Mesenchymal stem cell (in vitro differentiated cells and primary cell): ENCODE measurements at regions not wholly inside any gene's neighbourhood (a gene's known extent, or its start where the extent isn't known, plus 50 kb on each side); places are given as distances from the start of the nearest gene placed in this dataset.

Experiments
- DNase-seq: peaks from one replicate; pipeline ENCODE4 v3.0.0-alpha.2; 2013
- H2AFZ ChIP-seq: one replicate; pipeline ENCODE4 v1.6.1; 2013; ENCODE audit warnings: low read depth, mild to moderate bottlenecking, control low read depth, inconsistent platforms, low read length, moderate library complexity
- H2AK5ac ChIP-seq: 2 replicates; pipeline ENCODE4 v1.6.1; 2013; ENCODE audit warnings: low read length, moderate library complexity, mild to moderate bottlenecking, inconsistent platforms; ENCODE audit not compliant: severe bottlenecking
- H2BK120ac ChIP-seq: one replicate; pipeline ENCODE4 v1.6.1; 2013; ENCODE audit warnings: low read depth, mild to moderate bottlenecking, inconsistent platforms, low read length, moderate library complexity
- H2BK12ac ChIP-seq, 2 experiments: one replicate each; pipeline ENCODE4 v1.6.1; 2013; ENCODE audit warnings: inconsistent platforms in 2 of 2, low read length in 2 of 2, mild to moderate bottlenecking in 2 of 2, moderate library complexity in 2 of 2, control low read depth in 1 of 2
- H2BK15ac ChIP-seq: one replicate; pipeline ENCODE4 v1.6.1; 2013; ENCODE audit warnings: mild to moderate bottlenecking, low read depth, inconsistent platforms; ENCODE audit not compliant: poor library complexity, severe bottlenecking
- H2BK5ac ChIP-seq: 2 replicates; pipeline ENCODE4 v1.6.1; 2013; ENCODE audit warnings: low read depth, mild to moderate bottlenecking, low read length, control low read depth, inconsistent platforms; ENCODE audit not compliant: poor library complexity, severe bottlenecking
- H3K14ac ChIP-seq, 2 experiments: one replicate each; pipeline ENCODE4 v1.6.1; 2013; ENCODE audit warnings: inconsistent platforms in 2 of 2, low read length in 2 of 2, control low read depth in 1 of 2, mild to moderate bottlenecking in 1 of 2, moderate library complexity in 1 of 2
- H3K18ac ChIP-seq, 2 experiments: one replicate each; pipeline ENCODE4 v1.6.1; 2013; ENCODE audit warnings: inconsistent platforms in 2 of 2, low read length in 2 of 2, control low read depth in 1 of 2, low read depth in 1 of 2, mild to moderate bottlenecking in 1 of 2
- H3K23ac ChIP-seq, 2 experiments: one replicate each; pipeline ENCODE4 v1.6.1; 2013; ENCODE audit warnings: inconsistent platforms in 2 of 2, low read length in 2 of 2, mild to moderate bottlenecking in 2 of 2, moderate library complexity in 2 of 2, control low read depth in 1 of 2
- H3K27ac ChIP-seq: 2 replicates; pipeline ENCODE4 v1.5.1; 2013; ENCODE audit warnings: mild to moderate bottlenecking, moderate library complexity, low read length, control low read depth, inconsistent platforms; ENCODE audit not compliant: poor library complexity, severe bottlenecking
- H3K27me3 ChIP-seq, 2 experiments: 2 replicates each; pipeline versions ENCODE4 v1.6.1 to v1.7.0; 2013; ENCODE audit warnings: low read length in 2 of 2, mild to moderate bottlenecking in 2 of 2, moderate library complexity in 2 of 2, control low read depth in 1 of 2, inconsistent platforms in 1 of 2; ENCODE audit not compliant: control insufficient read depth in 1 of 2, insufficient read depth in 1 of 2
- H3K36me3 ChIP-seq, 2 experiments: 2 replicates each; pipeline versions ENCODE4 v1.6.1 to v1.7.0; 2013; ENCODE audit warnings: low read length in 2 of 2, control low read depth in 1 of 2, inconsistent platforms in 1 of 2, low read depth in 1 of 2, mild to moderate bottlenecking in 1 of 2; ENCODE audit not compliant: insufficient read depth in 2 of 2, control insufficient read depth in 1 of 2
- H3K4ac ChIP-seq, 2 experiments: one replicate each; pipeline ENCODE4 v1.6.1; 2013; ENCODE audit warnings: inconsistent platforms in 2 of 2, low read length in 2 of 2, mild to moderate bottlenecking in 2 of 2, moderate library complexity in 2 of 2, control low read depth in 1 of 2, low read depth in 1 of 2
- H3K4me1 ChIP-seq: 2 replicates; pipeline ENCODE4 v1.6.1; 2013; ENCODE audit warnings: low read depth, low read length, control low read depth; ENCODE audit not compliant: control insufficient read depth, insufficient read depth
- H3K4me2 ChIP-seq: 2 replicates; pipeline ENCODE4 v1.6.1; 2013; ENCODE audit warnings: low read length, mild to moderate bottlenecking, inconsistent platforms; ENCODE audit not compliant: poor library complexity, severe bottlenecking
- H3K4me3 ChIP-seq, 2 experiments: 2 replicates each; pipeline versions ENCODE4 v1.5.1 to v1.7.0; 2013; ENCODE audit warnings: low read length in 2 of 2, mild to moderate bottlenecking in 2 of 2, control low read depth in 1 of 2, low read depth in 1 of 2; ENCODE audit not compliant: insufficient read depth in 1 of 2
- H3K79me1 ChIP-seq: replicated peaks from 2 replicates; pipeline ENCODE4 v1.6.1; 2013; ENCODE audit warnings: mild to moderate bottlenecking, control low read depth, low read length, inconsistent platforms; ENCODE audit not compliant: poor library complexity, severe bottlenecking
- H3K9ac ChIP-seq: 2 replicates; pipeline ENCODE4 v1.7.0; 2013; ENCODE audit warnings: mild to moderate bottlenecking, low read length, moderate library complexity
- H3K9me3 ChIP-seq: 2 replicates; pipeline ENCODE4 v1.7.0; 2013; ENCODE audit warnings: mild to moderate bottlenecking, low read length; ENCODE audit not compliant: control insufficient read depth
- H4K8ac ChIP-seq: one replicate; pipeline ENCODE4 v1.6.1; 2013; ENCODE audit warnings: inconsistent platforms, mild to moderate bottlenecking, low read length, moderate library complexity
- H4K91ac ChIP-seq: one replicate; pipeline ENCODE4 v1.6.1; 2013; ENCODE audit warnings: mild to moderate bottlenecking, low read length, inconsistent platforms
- WGBS: methylation state at CpG from one replicate; pipeline ENCODE4 v1.1.7; 2013; ENCODE audit warnings: mixed read lengths; 5-methylcytosine and 5-hydroxymethylcytosine counted together

GRCh38 chr7:91661727-91662126, 218.8 kb downstream of the MTERF1 start:
- H2BK5ac ChIP-seq, result no peak overlapping the region
- H2BK120ac ChIP-seq, result no peak overlapping the region
- no peaks in the 10 kb centered on the region for H3K9me3 ChIP-seq
- H3K18ac ChIP-seq, result no peak overlapping the region
- no peak for DNase-seq
- no peaks in the 10 kb centered on the region for H3K4me1 ChIP-seq
- no peak overlapping the region for H3K23ac ChIP-seq
- no peak overlapping the region for H3K4me2 ChIP-seq
- H3K4ac ChIP-seq, result no peak overlapping the region
- H3K4me3 ChIP-seq, result no peak overlapping the region
- no peak overlapping the region for H2BK15ac ChIP-seq
- no peak overlapping the region for H3K14ac ChIP-seq
- no peak overlapping the region for H2AFZ ChIP-seq
- H2AK5ac ChIP-seq, result no peak overlapping the region
- no peaks in the 10 kb centered on the region for H3K79me1 ChIP-seq
- H3K27me3 ChIP-seq, result no peaks in the 10 kb centered on the region
- H3K27ac ChIP-seq, result no peak overlapping the region
- H4K91ac ChIP-seq, result no peak overlapping the region
- no peak overlapping the region for H2BK12ac ChIP-seq
- WGBS, result 93% methylated on average over 3 of the region's 4 CpGs
- H3K36me3 ChIP-seq, result no peaks in the 10 kb centered on the region
- no peak overlapping the region for H4K8ac ChIP-seq
- H3K9ac ChIP-seq, result no peak overlapping the region

- no peak overlapping the region for H2BK15ac ChIP-seq
- H3K27ac ChIP-seq, result no peak overlapping the region
- no peak overlapping the region for H4K91ac ChIP-seq
- H4K8ac ChIP-seq, result no peak overlapping the region
- no peaks in the 10 kb centered on the region for H3K4me1 ChIP-seq
- no peak overlapping the region for H3K4me2 ChIP-seq
- no peaks in the 10 kb centered on the region for H3K27me3 ChIP-seq
- DNase-seq, result no peak
- no peak overlapping the region for H3K18ac ChIP-seq
- H3K36me3 ChIP-seq, result no peaks in the 10 kb centered on the region
- no peak overlapping the region for H2BK120ac ChIP-seq
- no peak overlapping the region for H3K4me3 ChIP-seq
- H3K9me3 ChIP-seq, result no peaks in the 10 kb centered on the region
- H2BK5ac ChIP-seq, result no peak overlapping the region
- no peak overlapping the region for H2AK5ac ChIP-seq
- no peak overlapping the region for H3K14ac ChIP-seq
- H2AFZ ChIP-seq, result no peak overlapping the region
- H3K4ac ChIP-seq, result no peak overlapping the region
- H3K79me1 ChIP-seq, result no peaks in the 10 kb centered on the region
- H3K23ac ChIP-seq, result no peak overlapping the region
- no peak overlapping the region for H3K9ac ChIP-seq
- no peak overlapping the region for H2BK12ac ChIP-seq
Observed at GRCh38 chr7:91668217-91668616, 212.3 kb downstream of the MTERF1 start.

GRCh38 chr7:91671245-91671644, 209.3 kb downstream of the MTERF1 start:
- Histone ChIP-seq H3K4me2 (no peak overlapping the region), H2BK120ac (no peak overlapping the region), H3K14ac (no peak overlapping the region), H4K8ac (no peak overlapping the region), H3K9ac (no peak overlapping the region), H2BK12ac (no peak overlapping the region), H3K27me3 (no peaks in the 10 kb centered on the region), H3K9me3 (no peaks in the 10 kb centered on the region), H3K27ac (no peak overlapping the region), H3K4me1 (no peaks in the 10 kb centered on the region), H3K23ac (no peak overlapping the region), H2BK5ac (no peak overlapping the region), H3K4me3 (no peak overlapping the region), H4K91ac (no peak overlapping the region), H2AK5ac (no peak overlapping the region), H2AFZ (no peak overlapping the region), H3K4ac (no peak overlapping the region), H3K18ac (no peak overlapping the region), H2BK15ac (no peak overlapping the region), H3K79me1 (no peaks in the 10 kb centered on the region), H3K36me3 (no peaks in the 10 kb centered on the region)
- WGBS, result 95% methylated on average over 3 of the region's 3 CpGs
- DNase-seq, result no peak

- Histone ChIP-seq H2BK12ac (no peak overlapping the region), H3K4me3 (no peak overlapping the region), H3K36me3 (no peaks in the 10 kb centered on the region), H3K9ac (no peak overlapping the region), H2BK5ac (no peak overlapping the region), H2BK120ac (no peak overlapping the region), H3K18ac (no peak overlapping the region), H3K4ac (no peak overlapping the region), H3K27ac (no peak overlapping the region), H4K91ac (no peak overlapping the region), H4K8ac (no peak overlapping the region), H3K4me1 (no peaks in the 10 kb centered on the region), H2AFZ (no peak overlapping the region), H3K79me1 (no peaks in the 10 kb centered on the region), H2AK5ac (no peak overlapping the region), H3K9me3 (peaks cover 7% of the 10 kb centered on the region), H3K14ac (no peak overlapping the region), H3K4me2 (no peak overlapping the region), H3K27me3 (no peaks in the 10 kb centered on the region), H3K23ac (no peak overlapping the region), H2BK15ac (no peak overlapping the region)
- no peak for DNase-seq
- WGBS, result 76% methylated on average over 4 of the region's 4 CpGs
Observed at GRCh38 chr7:91674470-91674869, 206.0 kb downstream of the MTERF1 start.
